H1 (cell line): ENCODE measurements at regions not wholly inside any gene's neighbourhood (a gene's known extent, or its start where the extent isn't known, plus 50 kb on each side); places are given as distances from the start of the nearest gene placed in this dataset.
A peak's percentile ranks its signal among the peaks of the same experiment; 100 is the strongest.

ENCODE experiments used
- CTCF ChIA-PET: fragments of 300-600 bp; sonication (Branson Sonifier 250); formaldehyde crosslinking; loops from one replicate; lab custom pipeline; 2021; ENCODE audit not compliant: partially characterized antibody; lab: Charles Lee
- POLR2A ChIA-PET: fragments of 300-600 bp; sonication (Branson Sonifier 250); formaldehyde crosslinking; loops from one replicate; lab custom pipeline; 2021; ENCODE audit warnings: inconsistent platforms; ENCODE audit not compliant: partially characterized antibody; lab: Charles Lee
- DNase-seq, 2 experiments: peaks; one replicate each; pipeline versions ENCODE4 v3.0.0 to v3.0.0-alpha.2; 2010 to 2022; ENCODE audit warnings: low spot score in 2 of 2, low read depth in 1 of 2, mixed read lengths in 1 of 2
- FAIRE-seq: peaks from 2 replicates; lab custom pipeline; 2011; peaks lifted over from hg19 to GRCh38; lab: Jason Lieb, UNC
- H2AFZ ChIP-seq: 2 replicates; pipeline ENCODE4 v1.8.1; 2012; ENCODE audit warnings: low read length, inconsistent platforms
- H2AK5ac ChIP-seq: 2 replicates; pipeline ENCODE4 v1.6.1; 2013; ENCODE audit warnings: low read depth, low read length
- H2BK120ac ChIP-seq: replicated peaks from 2 replicates; pipeline ENCODE3; 2013; ENCODE audit warnings: low read depth, low read length, inconsistent platforms
- H2BK12ac ChIP-seq: 2 replicates; pipeline ENCODE4 v1.6.1; 2013; ENCODE audit warnings: low read depth, low read length
- H2BK15ac ChIP-seq: 2 replicates; pipeline ENCODE4 v1.6.1; 2013; ENCODE audit warnings: low read length
- H2BK20ac ChIP-seq: 2 replicates; pipeline ENCODE4 v1.6.1; 2013; ENCODE audit warnings: low read length
- H2BK5ac ChIP-seq: 2 replicates; pipeline ENCODE4 v1.6.1; 2013; ENCODE audit warnings: low read depth, low read length
- H3K14ac ChIP-seq: 2 replicates; pipeline ENCODE4 v1.6.1; 2013; ENCODE audit warnings: inconsistent platforms; ENCODE audit not compliant: insufficient read length
- H3K18ac ChIP-seq: 2 replicates; pipeline ENCODE4 v1.6.1; 2013; ENCODE audit warnings: low read length; ENCODE audit errors: extremely low read depth
- H3K23ac ChIP-seq: 2 replicates; pipeline ENCODE4 v1.6.1; 2013; ENCODE audit warnings: inconsistent platforms; ENCODE audit not compliant: insufficient read length
- H3K23me2 ChIP-seq: 2 replicates; pipeline ENCODE4 v1.6.1; 2013; ENCODE audit warnings: low read depth, low read length
- H3K27ac ChIP-seq: 2 replicates; pipeline ENCODE4 v1.6.1; 2011; ENCODE audit warnings: low read depth, low read length, inconsistent platforms
- H3K27me3 ChIP-seq, 4 experiments: replicated peaks in 1 of 4; 1 replicate in 1 of 4; 2 replicates in 3 of 4; pipeline versions ENCODE4 v1.6.1 to v1.8.1; 2011 to 2013; ENCODE audit warnings: low read length in 3 of 4, mild to moderate bottlenecking in 3 of 4, inconsistent platforms in 2 of 4, mixed read lengths in 2 of 4, moderate library complexity in 1 of 4; ENCODE audit not compliant: control insufficient read depth in 3 of 4, insufficient read depth in 3 of 4; ENCODE audit errors: extremely low read depth in 1 of 4
- H3K36me3 ChIP-seq, 4 experiments: 2 replicates each; pipeline versions ENCODE4 v1.6.1 to v1.8.1; 2011 to 2013; ENCODE audit warnings: mild to moderate bottlenecking in 4 of 4, low read length in 3 of 4, moderate library complexity in 2 of 4, control low read depth in 1 of 4, inconsistent platforms in 1 of 4; ENCODE audit not compliant: insufficient read depth in 4 of 4, control insufficient read depth in 2 of 4
- H3K4ac ChIP-seq: replicated peaks from 2 replicates; pipeline ENCODE3; 2013; ENCODE audit warnings: low read length, low read depth, mixed read lengths, inconsistent platforms; ENCODE audit not compliant: insufficient read length
- H3K4me1 ChIP-seq, 4 experiments: replicated peaks in 1 of 4; 1 replicate in 1 of 4; 2 replicates in 3 of 4; pipeline versions ENCODE4 v1.6.1 to v1.8.1; 2011 to 2013; ENCODE audit warnings: low read length in 3 of 4, inconsistent platforms in 2 of 4, mixed read lengths in 1 of 4; ENCODE audit not compliant: insufficient read depth in 4 of 4, control insufficient read depth in 3 of 4
- H3K4me2 ChIP-seq, 2 experiments: 2 replicates each; pipeline versions ENCODE4 v1.6.1 to v1.8.1; 2011 to 2013; ENCODE audit warnings: low read depth in 2 of 2, low read length in 2 of 2, control low read depth in 1 of 2, inconsistent platforms in 1 of 2, mild to moderate bottlenecking in 1 of 2; ENCODE audit not compliant: insufficient read depth in 1 of 2
- H3K4me3 ChIP-seq, 4 experiments: fragments of 200-600, 300-600 bp in 1 of 4; sonication (generic), shearing (Covaris generic), sonication (Bioruptor Twin) in 1 of 4; 2 replicates each; pipeline versions ENCODE4 v1.5.1 to v1.8.1; 2011 to 2016; ENCODE audit warnings: low read length in 4 of 4, low read depth in 3 of 4, control low read depth in 2 of 4, inconsistent platforms in 2 of 4, mild to moderate bottlenecking in 2 of 4, mixed read lengths in 1 of 4, moderate library complexity in 1 of 4; ENCODE audit not compliant: insufficient read depth in 2 of 4; ENCODE audit errors: extremely low read depth in 1 of 4
- H3K56ac ChIP-seq: replicated peaks from 2 replicates; pipeline ENCODE3; 2013; ENCODE audit warnings: low read depth, mild to moderate bottlenecking, mixed read lengths, low read length, inconsistent platforms; ENCODE audit not compliant: insufficient read length
- H3K79me1 ChIP-seq: 2 replicates; pipeline ENCODE4 v1.6.1; 2013; ENCODE audit warnings: low read depth, low read length, control low read depth
- H3K79me2 ChIP-seq, 2 experiments: 2 replicates each; pipeline versions ENCODE4 v1.6.1 to v1.8.1; 2012 to 2013; ENCODE audit warnings: low read length in 2 of 2, mild to moderate bottlenecking in 2 of 2, inconsistent platforms in 1 of 2; ENCODE audit not compliant: insufficient read depth in 2 of 2, control insufficient read depth in 1 of 2
- H3K9ac ChIP-seq, 4 experiments: replicated peaks in 1 of 4; 1 replicate in 1 of 4; 2 replicates in 3 of 4; pipeline versions ENCODE4 v1.6.1 to v1.8.1; 2011 to 2013; ENCODE audit warnings: low read depth in 3 of 4, low read length in 3 of 4, control low read depth in 2 of 4, mild to moderate bottlenecking in 2 of 4, moderate library complexity in 2 of 4, inconsistent platforms in 1 of 4; ENCODE audit errors: extremely low read depth in 1 of 4
- H3K9me3 ChIP-seq, 2 experiments: 2 replicates each; pipeline versions ENCODE4 v1.6.1 to v1.8.1; 2012 to 2013; ENCODE audit warnings: mild to moderate bottlenecking in 2 of 2, moderate library complexity in 2 of 2, control low read depth in 1 of 2, inconsistent platforms in 1 of 2, low read depth in 1 of 2, low read length in 1 of 2, mixed read lengths in 1 of 2; ENCODE audit not compliant: insufficient read depth in 2 of 2
- H4K20me1 ChIP-seq, 2 experiments: replicated peaks in 1 of 2; 2 replicates each; pipeline versions ENCODE3 to v1.8.1; 2011 to 2013; ENCODE audit warnings: inconsistent platforms in 2 of 2, low read length in 2 of 2, mild to moderate bottlenecking in 1 of 2; ENCODE audit not compliant: insufficient read depth in 2 of 2, control insufficient read depth in 1 of 2
- H4K5ac ChIP-seq: 2 replicates; pipeline ENCODE4 v1.6.1; 2013; ENCODE audit warnings: low read length, low read depth, mixed read lengths, inconsistent platforms; ENCODE audit not compliant: insufficient read length
- H4K8ac ChIP-seq: 2 replicates; pipeline ENCODE4 v1.8.0; 2013; ENCODE audit warnings: mild to moderate bottlenecking, moderate library complexity, low read length, inconsistent platforms; ENCODE audit not compliant: insufficient read depth; ENCODE audit errors: extremely low read depth
- H4K91ac ChIP-seq: replicated peaks from 2 replicates; pipeline ENCODE3; 2013; ENCODE audit warnings: low read length, mixed read lengths, inconsistent platforms; ENCODE audit not compliant: insufficient read length
- NRF1 ChIP-seq: IDR thresholded peaks from 2 replicates; pipeline ENCODE4 v1.6.1; 2011; ENCODE audit warnings: mild to moderate bottlenecking, low read depth, low read length, improper control_type of control experiment
- WGBS, 2 experiments: shearing (Covaris generic) in 1 of 2; methylation state at CpG; one replicate each; pipeline versions ENCODE4 v1.1.6 to v1.1.7; 2013 to 2015; ENCODE audit warnings: low lambda C conversion rate in 2 of 2, mixed read lengths in 2 of 2, inconsistent platforms in 1 of 2, low coverage in 1 of 2, missing lambda C conversion rate in 1 of 2; ENCODE audit not compliant: insufficient replicate concordance in 2 of 2, insufficient coverage in 1 of 2, insufficient read length in 1 of 2; ENCODE audit errors: extremely low coverage in 1 of 2, missing lambda C conversion rate in 1 of 2; 5-methylcytosine and 5-hydroxymethylcytosine counted together

- Histone ChIP-seq H2AFZ (no peak overlapping the region), H3K23ac (no peak overlapping the region)
Measured at GRCh38 chr6:165791876-165792437, 128.9 kb upstream of the PDE10A start.

More at GRCh38 chr6:165791876-165792437, 128.9 kb upstream of the PDE10A start:
- H4K91ac ChIP-seq = no peak overlapping the region
- no peak overlapping the region for H2BK5ac ChIP-seq
- no peaks in the 10 kb centered on the region for H3K79me1 ChIP-seq
- H2AK5ac ChIP-seq = no peak overlapping the region
- H3K4me2 ChIP-seq = no peak overlapping the region
- no peak overlapping the region for H4K5ac ChIP-seq
- H3K27me3 ChIP-seq = no peaks in the 10 kb centered on the region
- TF ChIP-seq NRF1 = no peak
- TF ChIP-seq, all 59 proteins: peak for 0
- no peak overlapping the region for H2BK20ac ChIP-seq
- no peak overlapping the region for H3K27ac ChIP-seq
- H3K18ac ChIP-seq = no peak overlapping the region
- no peaks in the 10 kb centered on the region for H3K9me3 ChIP-seq
- WGBS, 2 experiments = 92% methylated on average over 24 of the region's 24 CpGs; no CpG with 5 or more reads in 1 of the 2 experiments
- DNase-seq (no peak), FAIRE-seq (no peak)
- CTCF ChIA-PET = no interaction called here
- no peak overlapping the region for H3K4ac ChIP-seq
- H2BK15ac ChIP-seq = no peak overlapping the region
- H3K9ac ChIP-seq = no peak overlapping the region
- H4K8ac ChIP-seq = 0 out of 2 replicates have a peak overlapping the region, but pooled peaks have one; percentile 40
- H3K4me1 ChIP-seq = no peaks in the 10 kb centered on the region
- H2BK12ac ChIP-seq = no peak overlapping the region
- no peak overlapping the region for H2BK120ac ChIP-seq
- peaks cover 6% of the 10 kb centered on the region; the same call in 1 of the 2 replicates for H3K23me2 ChIP-seq
- no peak overlapping the region for H3K56ac ChIP-seq
- H4K20me1 ChIP-seq = peaks cover 0 to 5% of the 10 kb centered on the region in 2 experiments
- POLR2A ChIA-PET = interaction anchor here (0.8 kb wide), 1 partner anchor 17 kb away, joined by 3 read pairs; no protein-coding TSS in a partner anchor
- no peaks in the 10 kb centered on the region for H3K36me3 ChIP-seq
- no peak overlapping the region for H3K14ac ChIP-seq
- no peak overlapping the region for H3K4me3 ChIP-seq
- H3K79me2 ChIP-seq = no peaks in the 10 kb centered on the region
